ENCODE measurements at regions not wholly inside any gene's neighbourhood (a gene's known extent, or its start where the extent isn't known, plus 50 kb on each side); places are given as distances from the start of the nearest gene placed in this dataset.

DNA sequence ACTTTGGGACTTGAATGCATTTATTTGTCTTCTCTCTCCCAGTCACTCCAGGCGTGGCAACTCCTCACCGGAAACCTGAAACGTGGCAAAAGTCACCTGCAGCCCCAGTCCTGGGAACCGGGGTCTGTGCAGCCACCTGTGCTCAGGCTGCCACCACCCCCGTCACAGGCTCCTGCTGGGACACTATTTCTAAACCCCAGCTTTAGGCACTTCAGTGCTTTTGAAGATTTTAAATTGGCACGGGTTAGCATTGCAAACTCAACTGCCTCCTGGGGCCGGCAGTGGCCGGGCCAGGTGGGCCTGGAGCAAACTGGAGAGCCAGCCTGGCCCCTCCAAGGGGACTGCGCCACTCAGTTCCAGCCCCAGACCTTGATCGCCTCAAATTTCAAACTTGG, 146.7 kb upstream of the IQSEC1 start:
- H3K27ac ChIP-seq, result no peak overlapping the region
- WGBS, 4 donors, result 89 to 93% (median 89%) methylated on average over 9 to 10 of the region's 10 CpGs
- H3K4me1 ChIP-seq, result peaks cover 0 to 11% (median 8%) of the 10 kb centered on the region in 12 donors
- H3K36me3 ChIP-seq, result no peaks in the 10 kb centered on the region
- H3K4me3 ChIP-seq, result no peak overlapping the region
- H3K27me3 ChIP-seq, result peaks cover 0 to 6% (median 0%) of the 10 kb centered on the region in 9 donors
- intact Hi-C loops (cut with DNase I), result loop anchor here in 1 of 10 donors (10.0 kb wide), 1 partner anchor 65 kb away; no protein-coding TSS in a partner anchor
- TF ChIP-seq POLR2A (IDR thresholded peaks at IDR 0.05), result no peak
- TF ChIP-seq CTCF (IDR thresholded peaks at IDR 0.05), result no peak
- DNase-seq, result no peak
- ATAC-seq, result no peak
- no peaks in the 10 kb centered on the region for H3K9me3 ChIP-seq

DNA sequence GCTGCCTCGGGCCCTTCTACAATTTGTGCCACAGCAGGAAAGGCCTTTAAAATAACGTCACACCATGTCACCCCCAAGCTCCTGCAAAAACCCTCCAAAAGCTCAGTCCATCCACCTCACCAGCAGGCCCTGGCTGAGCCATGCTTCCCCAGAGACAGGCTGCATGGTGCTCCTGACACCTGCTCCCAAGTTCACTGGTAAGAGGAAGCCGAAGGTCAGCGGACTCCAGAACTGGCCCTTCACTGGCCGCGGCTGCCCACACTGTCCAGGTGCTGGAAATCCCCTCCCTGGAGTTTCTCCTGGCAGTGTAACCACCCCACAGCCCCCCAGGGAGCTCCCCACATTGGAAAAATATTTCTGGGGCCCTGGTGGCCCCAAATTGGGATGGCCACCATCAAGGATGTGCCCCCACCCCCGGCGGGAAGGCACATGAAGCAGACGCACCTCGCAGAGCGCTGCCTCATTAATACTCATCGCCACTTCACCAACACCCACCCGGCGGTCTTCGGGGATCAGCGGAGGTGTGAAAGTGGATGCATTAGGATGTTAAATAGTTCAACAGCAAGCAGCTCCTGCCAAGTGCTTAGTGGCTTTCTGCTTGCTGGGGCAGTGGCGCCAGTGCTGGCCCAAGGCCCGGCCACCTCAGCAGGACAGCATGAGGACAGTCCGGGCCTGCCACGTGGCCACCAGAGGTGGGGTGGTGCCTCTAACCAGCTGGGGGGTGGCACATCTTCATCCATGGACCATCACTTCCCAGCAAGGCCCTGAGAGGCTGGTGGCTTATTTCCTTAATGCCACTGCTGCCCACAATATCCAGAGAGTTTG, 146.1 kb upstream of the IQSEC1 start:
- TF ChIP-seq POLR2A (IDR thresholded peaks at IDR 0.05) (no peak), CTCF (IDR thresholded peaks at IDR 0.05) (no peak)
- no peak for DNase-seq
- peaks cover 0 to 6% (median 0%) of the 10 kb centered on the region in 9 donors for H3K27me3 ChIP-seq
- H3K9me3 ChIP-seq, result no peaks in the 10 kb centered on the region
- 77 to 83% (median 79%) methylated on average over 18 to 20 of the region's 20 CpGs for WGBS, 4 donors
- intact Hi-C loops (cut with DNase I), result no loop called here
- no peak overlapping the region for H3K27ac ChIP-seq
- ATAC-seq, result peak in 2 of 4 donors; percentile 21 to 50
- H3K4me1 ChIP-seq, result peaks cover 0 to 11% (median 6%) of the 10 kb centered on the region in 12 donors
- no peak overlapping the region for H3K4me3 ChIP-seq
- H3K36me3 ChIP-seq, result no peaks in the 10 kb centered on the region

GRCh38 chr3:13218541-13218908, 145.3 kb upstream of the IQSEC1 start:
- Histone ChIP-seq H3K4me1 (peaks cover 0 to 9% (median 0%) of the 10 kb centered on the region in 12 donors), H3K27me3 (peaks cover 0 to 6% (median 0%) of the 10 kb centered on the region in 9 donors), H3K4me3 (no peak overlapping the region), H3K27ac (no peak overlapping the region), H3K9me3 (no peaks in the 10 kb centered on the region), H3K36me3 (no peaks in the 10 kb centered on the region)
- WGBS, 4 donors, result 88 to 94% (median 91%) methylated on average over 1 to 4 of the region's 4 CpGs
- TF ChIP-seq CTCF (IDR thresholded peaks at IDR 0.05), result no peak
- no peak for TF ChIP-seq POLR2A (IDR thresholded peaks at IDR 0.05)
- ATAC-seq (no peak), DNase-seq (no peak)
- intact Hi-C loops (cut with DNase I), result no loop called here

GRCh38 chr3:13217736-13218540, 144.7 kb upstream of the IQSEC1 start:
- no peak for DNase-seq
- 84 to 90% (median 86%) methylated on average over 7 to 9 of the region's 9 CpGs for WGBS, 4 donors
- intact Hi-C loops (cut with DNase I), result no loop called here

More at GRCh38 chr3:13217736-13218540, 144.7 kb upstream of the IQSEC1 start:
- Histone ChIP-seq H3K9me3 (no peaks in the 10 kb centered on the region), H3K27me3 (peaks cover 0 to 6% (median 0%) of the 10 kb centered on the region in 9 donors), H3K36me3 (no peaks in the 10 kb centered on the region), H3K27ac (no peak overlapping the region), H3K4me3 (no peak overlapping the region), H3K4me1 (peaks cover 0 to 3% (median 0%) of the 10 kb centered on the region in 12 donors)
- ATAC-seq, result no peak
- no peak for TF ChIP-seq CTCF (IDR thresholded peaks at IDR 0.05)
- no peak for TF ChIP-seq POLR2A (IDR thresholded peaks at IDR 0.05)
